Lower leg skin (tissue), 3 donors: ENCODE measurements at regions not wholly inside any gene's neighbourhood (a gene's known extent, or its start where the extent isn't known, plus 50 kb on each side); places are given as distances from the start of the nearest gene placed in this dataset.

Experiments used
- POLR2A ChIP-seq, 2 donors: fragments of 450-650 bp; IDR thresholded peaks; one replicate each; pipeline ENCODE4 v1.6.1; 2016 to 2017; ENCODE audit warnings: antibody characterized with exemption in 2 of 2, mild to moderate bottlenecking in 1 of 2, moderate library complexity in 1 of 2
- TF ChIP-seq, protein P1 (sequence below), 3 donors: fragments of 450-650 bp; IDR thresholded peaks; one replicate each; pipeline ENCODE4 v1.5.1; 2016; ENCODE audit warnings: antibody characterized with exemption in 3 of 3, mild to moderate bottlenecking in 3 of 3, moderate library complexity in 2 of 3

DNA sequence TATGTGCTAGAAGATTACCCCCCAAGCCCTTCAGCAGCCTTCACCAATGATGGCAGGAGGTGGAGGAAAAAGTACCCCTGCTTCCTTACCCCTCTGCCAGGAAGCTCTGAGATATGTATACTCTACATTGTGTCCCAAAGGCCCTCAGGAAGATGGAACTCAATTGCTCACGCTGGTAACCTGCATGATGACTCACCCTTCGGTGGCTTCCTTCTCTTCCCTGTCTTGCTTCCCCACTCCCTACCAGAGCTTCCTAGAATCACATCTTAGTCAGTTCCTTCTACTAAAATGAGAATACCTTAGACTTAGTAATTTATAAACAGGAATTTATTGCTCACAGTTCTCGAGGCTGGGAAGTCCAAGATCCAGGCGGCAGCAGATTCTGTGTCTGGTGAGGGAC, 405.6 kb downstream of the TYW1 start:
- no peak for TF ChIP-seq POLR2A (IDR thresholded peaks at IDR 0.05)
- TF ChIP-seq, protein P1, sequence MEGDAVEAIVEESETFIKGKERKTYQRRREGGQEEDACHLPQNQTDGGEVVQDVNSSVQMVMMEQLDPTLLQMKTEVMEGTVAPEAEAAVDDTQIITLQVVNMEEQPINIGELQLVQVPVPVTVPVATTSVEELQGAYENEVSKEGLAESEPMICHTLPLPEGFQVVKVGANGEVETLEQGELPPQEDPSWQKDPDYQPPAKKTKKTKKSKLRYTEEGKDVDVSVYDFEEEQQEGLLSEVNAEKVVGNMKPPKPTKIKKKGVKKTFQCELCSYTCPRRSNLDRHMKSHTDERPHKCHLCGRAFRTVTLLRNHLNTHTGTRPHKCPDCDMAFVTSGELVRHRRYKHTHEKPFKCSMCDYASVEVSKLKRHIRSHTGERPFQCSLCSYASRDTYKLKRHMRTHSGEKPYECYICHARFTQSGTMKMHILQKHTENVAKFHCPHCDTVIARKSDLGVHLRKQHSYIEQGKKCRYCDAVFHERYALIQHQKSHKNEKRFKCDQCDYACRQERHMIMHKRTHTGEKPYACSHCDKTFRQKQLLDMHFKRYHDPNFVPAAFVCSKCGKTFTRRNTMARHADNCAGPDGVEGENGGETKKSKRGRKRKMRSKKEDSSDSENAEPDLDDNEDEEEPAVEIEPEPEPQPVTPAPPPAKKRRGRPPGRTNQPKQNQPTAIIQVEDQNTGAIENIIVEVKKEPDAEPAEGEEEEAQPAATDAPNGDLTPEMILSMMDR (IDR thresholded peaks at IDR 0.05) = no peak
